Activated naive CD4-positive, alpha-beta T cell treated with Interleukin-2 at 50 U/mL for 16 hours (primary cell): ENCODE measurements at regions not wholly inside any gene's neighbourhood (a gene's known extent, or its start where the extent isn't known, plus 50 kb on each side); places are given as distances from the start of the nearest gene placed in this dataset.

ENCODE experiments used
- DNase-seq: peaks from one replicate; pipeline ENCODE4 v3.0.0-alpha.2; 2020

DNA sequence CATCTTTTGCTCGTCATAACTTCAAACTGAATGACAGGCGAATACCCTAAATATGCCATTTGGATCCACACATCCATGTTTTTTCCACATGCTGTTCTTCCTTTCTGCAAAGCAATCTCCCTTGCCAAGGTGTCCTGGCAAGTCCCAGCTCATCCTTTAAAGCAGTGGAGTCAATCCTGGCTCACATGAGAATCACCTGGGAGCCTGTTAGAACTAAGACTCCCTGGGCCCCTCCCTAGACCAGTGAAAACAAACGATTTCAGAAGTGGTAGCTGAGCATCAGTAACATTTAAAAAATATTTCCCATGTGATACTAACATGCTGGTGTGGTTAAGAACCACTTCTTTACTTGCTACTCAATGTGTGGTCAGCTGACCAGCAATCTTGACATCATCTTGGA, 50.6 kb upstream of the PARD3B start:
- DNase-seq = no peak

DNA sequence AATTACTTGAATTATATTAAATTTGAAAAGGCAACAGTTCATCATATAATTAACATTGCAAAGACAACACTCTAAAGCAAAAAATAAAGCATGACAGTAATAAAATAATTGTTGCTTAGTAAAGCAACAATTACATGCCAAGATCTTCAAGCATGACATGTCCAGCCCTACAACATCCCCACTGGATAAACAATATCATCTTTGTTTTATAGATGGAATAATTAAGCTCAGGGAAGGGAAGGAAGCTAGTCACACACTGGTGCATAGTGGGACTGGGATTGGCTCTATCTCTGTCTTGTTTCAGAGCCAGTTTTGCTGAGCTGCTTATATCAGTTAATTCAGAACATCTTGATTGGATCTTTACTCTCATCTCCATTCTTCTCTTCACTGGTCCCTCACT, 49.9 kb upstream of the PARD3B start:
- no peak for DNase-seq
